H1 (cell line): ENCODE measurements at regions not wholly inside any gene's neighbourhood (a gene's known extent, or its start where the extent isn't known, plus 50 kb on each side); places are given as distances from the start of the nearest gene placed in this dataset.

ENCODE experiments used
- CTCF ChIA-PET: fragments of 300-600 bp; sonication (Branson Sonifier 250); formaldehyde crosslinking; loops from one replicate; lab custom pipeline; 2021; ENCODE audit not compliant: partially characterized antibody; lab: Charles Lee
- POLR2A ChIA-PET: fragments of 300-600 bp; sonication (Branson Sonifier 250); formaldehyde crosslinking; loops from one replicate; lab custom pipeline; 2021; ENCODE audit warnings: inconsistent platforms; ENCODE audit not compliant: partially characterized antibody; lab: Charles Lee
- DNase-seq, 2 experiments: peaks; one replicate each; pipeline versions ENCODE4 v3.0.0 to v3.0.0-alpha.2; 2010 to 2022; ENCODE audit warnings: low spot score in 2 of 2, low read depth in 1 of 2, mixed read lengths in 1 of 2
- FAIRE-seq: peaks from 2 replicates; lab custom pipeline; 2011; peaks lifted over from hg19 to GRCh38; lab: Jason Lieb, UNC
- H2AFZ ChIP-seq: 2 replicates; pipeline ENCODE4 v1.8.1; 2012; ENCODE audit warnings: low read length, inconsistent platforms
- H2AK5ac ChIP-seq: 2 replicates; pipeline ENCODE4 v1.6.1; 2013; ENCODE audit warnings: low read depth, low read length
- H2BK120ac ChIP-seq: replicated peaks from 2 replicates; pipeline ENCODE3; 2013; ENCODE audit warnings: low read depth, low read length, inconsistent platforms
- H2BK12ac ChIP-seq: 2 replicates; pipeline ENCODE4 v1.6.1; 2013; ENCODE audit warnings: low read depth, low read length
- H2BK15ac ChIP-seq: 2 replicates; pipeline ENCODE4 v1.6.1; 2013; ENCODE audit warnings: low read length
- H2BK20ac ChIP-seq: 2 replicates; pipeline ENCODE4 v1.6.1; 2013; ENCODE audit warnings: low read length
- H2BK5ac ChIP-seq: 2 replicates; pipeline ENCODE4 v1.6.1; 2013; ENCODE audit warnings: low read depth, low read length
- H3K14ac ChIP-seq: 2 replicates; pipeline ENCODE4 v1.6.1; 2013; ENCODE audit warnings: inconsistent platforms; ENCODE audit not compliant: insufficient read length
- H3K18ac ChIP-seq: 2 replicates; pipeline ENCODE4 v1.6.1; 2013; ENCODE audit warnings: low read length; ENCODE audit errors: extremely low read depth
- H3K23ac ChIP-seq: 2 replicates; pipeline ENCODE4 v1.6.1; 2013; ENCODE audit warnings: inconsistent platforms; ENCODE audit not compliant: insufficient read length
- H3K23me2 ChIP-seq: 2 replicates; pipeline ENCODE4 v1.6.1; 2013; ENCODE audit warnings: low read depth, low read length
- H3K27ac ChIP-seq: 2 replicates; pipeline ENCODE4 v1.6.1; 2011; ENCODE audit warnings: low read depth, low read length, inconsistent platforms
- H3K27me3 ChIP-seq, 4 experiments: replicated peaks in 1 of 4; 1 replicate in 1 of 4; 2 replicates in 3 of 4; pipeline versions ENCODE4 v1.6.1 to v1.8.1; 2011 to 2013; ENCODE audit warnings: low read length in 3 of 4, mild to moderate bottlenecking in 3 of 4, inconsistent platforms in 2 of 4, mixed read lengths in 2 of 4, moderate library complexity in 1 of 4; ENCODE audit not compliant: control insufficient read depth in 3 of 4, insufficient read depth in 3 of 4; ENCODE audit errors: extremely low read depth in 1 of 4
- H3K36me3 ChIP-seq, 4 experiments: 2 replicates each; pipeline versions ENCODE4 v1.6.1 to v1.8.1; 2011 to 2013; ENCODE audit warnings: mild to moderate bottlenecking in 4 of 4, low read length in 3 of 4, moderate library complexity in 2 of 4, control low read depth in 1 of 4, inconsistent platforms in 1 of 4; ENCODE audit not compliant: insufficient read depth in 4 of 4, control insufficient read depth in 2 of 4
- H3K4ac ChIP-seq: replicated peaks from 2 replicates; pipeline ENCODE3; 2013; ENCODE audit warnings: low read length, low read depth, mixed read lengths, inconsistent platforms; ENCODE audit not compliant: insufficient read length
- H3K4me1 ChIP-seq, 4 experiments: replicated peaks in 1 of 4; 1 replicate in 1 of 4; 2 replicates in 3 of 4; pipeline versions ENCODE4 v1.6.1 to v1.8.1; 2011 to 2013; ENCODE audit warnings: low read length in 3 of 4, inconsistent platforms in 2 of 4, mixed read lengths in 1 of 4; ENCODE audit not compliant: insufficient read depth in 4 of 4, control insufficient read depth in 3 of 4
- H3K4me2 ChIP-seq, 2 experiments: 2 replicates each; pipeline versions ENCODE4 v1.6.1 to v1.8.1; 2011 to 2013; ENCODE audit warnings: low read depth in 2 of 2, low read length in 2 of 2, control low read depth in 1 of 2, inconsistent platforms in 1 of 2, mild to moderate bottlenecking in 1 of 2; ENCODE audit not compliant: insufficient read depth in 1 of 2
- H3K4me3 ChIP-seq, 4 experiments: fragments of 200-600, 300-600 bp in 1 of 4; sonication (generic), shearing (Covaris generic), sonication (Bioruptor Twin) in 1 of 4; 2 replicates each; pipeline versions ENCODE4 v1.5.1 to v1.8.1; 2011 to 2016; ENCODE audit warnings: low read length in 4 of 4, low read depth in 3 of 4, control low read depth in 2 of 4, inconsistent platforms in 2 of 4, mild to moderate bottlenecking in 2 of 4, mixed read lengths in 1 of 4, moderate library complexity in 1 of 4; ENCODE audit not compliant: insufficient read depth in 2 of 4; ENCODE audit errors: extremely low read depth in 1 of 4
- H3K56ac ChIP-seq: replicated peaks from 2 replicates; pipeline ENCODE3; 2013; ENCODE audit warnings: low read depth, mild to moderate bottlenecking, mixed read lengths, low read length, inconsistent platforms; ENCODE audit not compliant: insufficient read length
- H3K79me1 ChIP-seq: 2 replicates; pipeline ENCODE4 v1.6.1; 2013; ENCODE audit warnings: low read depth, low read length, control low read depth
- H3K79me2 ChIP-seq, 2 experiments: 2 replicates each; pipeline versions ENCODE4 v1.6.1 to v1.8.1; 2012 to 2013; ENCODE audit warnings: low read length in 2 of 2, mild to moderate bottlenecking in 2 of 2, inconsistent platforms in 1 of 2; ENCODE audit not compliant: insufficient read depth in 2 of 2, control insufficient read depth in 1 of 2
- H3K9ac ChIP-seq, 4 experiments: replicated peaks in 1 of 4; 1 replicate in 1 of 4; 2 replicates in 3 of 4; pipeline versions ENCODE4 v1.6.1 to v1.8.1; 2011 to 2013; ENCODE audit warnings: low read depth in 3 of 4, low read length in 3 of 4, control low read depth in 2 of 4, mild to moderate bottlenecking in 2 of 4, moderate library complexity in 2 of 4, inconsistent platforms in 1 of 4; ENCODE audit errors: extremely low read depth in 1 of 4
- H3K9me3 ChIP-seq, 2 experiments: 2 replicates each; pipeline versions ENCODE4 v1.6.1 to v1.8.1; 2012 to 2013; ENCODE audit warnings: mild to moderate bottlenecking in 2 of 2, moderate library complexity in 2 of 2, control low read depth in 1 of 2, inconsistent platforms in 1 of 2, low read depth in 1 of 2, low read length in 1 of 2, mixed read lengths in 1 of 2; ENCODE audit not compliant: insufficient read depth in 2 of 2
- H4K20me1 ChIP-seq, 2 experiments: replicated peaks in 1 of 2; 2 replicates each; pipeline versions ENCODE3 to v1.8.1; 2011 to 2013; ENCODE audit warnings: inconsistent platforms in 2 of 2, low read length in 2 of 2, mild to moderate bottlenecking in 1 of 2; ENCODE audit not compliant: insufficient read depth in 2 of 2, control insufficient read depth in 1 of 2
- H4K5ac ChIP-seq: 2 replicates; pipeline ENCODE4 v1.6.1; 2013; ENCODE audit warnings: low read length, low read depth, mixed read lengths, inconsistent platforms; ENCODE audit not compliant: insufficient read length
- H4K8ac ChIP-seq: 2 replicates; pipeline ENCODE4 v1.8.0; 2013; ENCODE audit warnings: mild to moderate bottlenecking, moderate library complexity, low read length, inconsistent platforms; ENCODE audit not compliant: insufficient read depth; ENCODE audit errors: extremely low read depth
- H4K91ac ChIP-seq: replicated peaks from 2 replicates; pipeline ENCODE3; 2013; ENCODE audit warnings: low read length, mixed read lengths, inconsistent platforms; ENCODE audit not compliant: insufficient read length
- ATF3 ChIP-seq: IDR thresholded peaks from 2 replicates; pipeline ENCODE4 v1.6.1; 2011; ENCODE audit warnings: low read depth, mild to moderate bottlenecking, low read length; ENCODE audit not compliant: insufficient read depth
- CBX5 ChIP-seq: fragments of 300-800, 300-1000 bp; sonication (generic); IDR thresholded peaks from 2 replicates; pipeline ENCODE4 v1.7.1; 2016; ENCODE audit warnings: antibody characterized with exemption, low read length, low read depth
- CBX8 ChIP-seq: fragments of 300-800, 300-1000 bp; sonication (generic); IDR thresholded peaks from 2 replicates; pipeline ENCODE4 v1.7.1; 2016; ENCODE audit warnings: low read depth, low read length, borderline replicate concordance
- E2F6 ChIP-seq: IDR thresholded peaks from 2 replicates; pipeline ENCODE4 v1.6.1; 2012; ENCODE audit warnings: inconsistent platforms
- EGR1 ChIP-seq: IDR thresholded peaks from 2 replicates; pipeline ENCODE4 v1.6.1; 2011; ENCODE audit warnings: low read depth, low read length, borderline replicate concordance
- HDAC6 ChIP-seq: IDR thresholded peaks from one replicate; pipeline ENCODE4 v1.7.1; 2012; ENCODE audit warnings: low read depth, mild to moderate bottlenecking, inconsistent platforms, low read length, moderate library complexity
- JUN ChIP-seq: IDR thresholded peaks from 2 replicates; pipeline ENCODE4 v1.6.1; 2011; ENCODE audit warnings: low read depth, mild to moderate bottlenecking, improper control_type of control experiment, low read length
- NANOG ChIP-seq: IDR thresholded peaks from 2 replicates; pipeline ENCODE4 v1.6.1; 2011; ENCODE audit warnings: low read length, low read depth, mild to moderate bottlenecking, inconsistent platforms; ENCODE audit not compliant: insufficient read depth, poor library complexity, severe bottlenecking
- NRF1 ChIP-seq: IDR thresholded peaks from 2 replicates; pipeline ENCODE4 v1.6.1; 2011; ENCODE audit warnings: mild to moderate bottlenecking, low read depth, low read length, improper control_type of control experiment
- POLR2A ChIP-seq, 2 experiments: IDR thresholded peaks; 1 replicate in 1 of 2; 2 replicates in 1 of 2; pipeline ENCODE4 v1.6.1; 2011; ENCODE audit warnings: low read depth in 2 of 2, low read length in 2 of 2, mild to moderate bottlenecking in 2 of 2; ENCODE audit errors: control extremely low read depth in 1 of 2
- RBBP5 ChIP-seq: IDR thresholded peaks from 2 replicates; pipeline ENCODE4 v1.7.1; 2012; ENCODE audit warnings: low read depth, mild to moderate bottlenecking, inconsistent platforms, low read length, moderate library complexity, borderline replicate concordance
- SAP30 ChIP-seq: fragments of 300-600 bp; sonication (generic); IDR thresholded peaks from 2 replicates; pipeline ENCODE4 v1.7.1; 2012; ENCODE audit warnings: low read length, moderate library complexity, mild to moderate bottlenecking, inconsistent platforms; ENCODE audit not compliant: insufficient read depth, insufficient replicate concordance
- SUZ12 ChIP-seq: fragments of 200-600 bp; sonication (generic); IDR thresholded peaks from 2 replicates; pipeline ENCODE4 v1.6.1; 2012; ENCODE audit warnings: mild to moderate bottlenecking, inconsistent platforms, low read length, moderate library complexity, mixed read lengths
- TAF7 ChIP-seq: optimal IDR thresholded peaks from 2 replicates; pipeline ENCODE3; 2011; ENCODE audit warnings: low read depth, mild to moderate bottlenecking, inconsistent platforms, low read length, moderate library complexity, borderline replicate concordance
- WGBS, 2 experiments: shearing (Covaris generic) in 1 of 2; methylation state at CpG; one replicate each; pipeline versions ENCODE4 v1.1.6 to v1.1.7; 2013 to 2015; ENCODE audit warnings: low lambda C conversion rate in 2 of 2, mixed read lengths in 2 of 2, inconsistent platforms in 1 of 2, low coverage in 1 of 2, missing lambda C conversion rate in 1 of 2; ENCODE audit not compliant: insufficient replicate concordance in 2 of 2, insufficient coverage in 1 of 2, insufficient read length in 1 of 2; ENCODE audit errors: extremely low coverage in 1 of 2, missing lambda C conversion rate in 1 of 2; 5-methylcytosine and 5-hydroxymethylcytosine counted together

- H3K9me3 ChIP-seq = peaks cover 3 to 8% of the 10 kb centered on the region in 2 experiments; a peak in 2 of 4 replicates
- H3K27me3 ChIP-seq = no peaks in the 10 kb centered on the region
- no peaks in the 10 kb centered on the region for H4K20me1 ChIP-seq
- H3K27ac ChIP-seq = no peak overlapping the region
- H3K79me1 ChIP-seq = no peaks in the 10 kb centered on the region
- no peak overlapping the region for H2BK12ac ChIP-seq
- no peak overlapping the region for H3K14ac ChIP-seq
- ChIA-PET CTCF (no interaction called here), POLR2A (no interaction called here)
- H3K4me2 ChIP-seq = no peak overlapping the region
- DNase-seq (no peak), FAIRE-seq (no peak)
- H3K4ac ChIP-seq = no peak overlapping the region
- H2AK5ac ChIP-seq = no peak overlapping the region
- H3K4me1 ChIP-seq = no peaks in the 10 kb centered on the region
- H2BK120ac ChIP-seq = no peak overlapping the region
- no peak overlapping the region for H3K23ac ChIP-seq
- H4K8ac ChIP-seq = no peak overlapping the region
- no peak overlapping the region for H4K5ac ChIP-seq
- H2AFZ ChIP-seq = no peak overlapping the region
- no peak overlapping the region for H4K91ac ChIP-seq
- H3K36me3 ChIP-seq = no peaks in the 10 kb centered on the region; a peak in 1 of 8 replicates
- H3K4me3 ChIP-seq = no peak overlapping the region
- H3K9ac ChIP-seq = no peak overlapping the region
- no peak overlapping the region for H3K18ac ChIP-seq
- H3K23me2 ChIP-seq = no peaks in the 10 kb centered on the region
- H3K79me2 ChIP-seq = no peaks in the 10 kb centered on the region
- H3K56ac ChIP-seq = no peak overlapping the region
- no peak overlapping the region for H2BK5ac ChIP-seq
- no peak overlapping the region for H2BK15ac ChIP-seq
- H2BK20ac ChIP-seq = no peak overlapping the region
- WGBS, 2 experiments = 96% methylated on average over 1 of the region's 1 CpG; no CpG with 5 or more reads in 1 of the 2 experiments
- TF ChIP-seq HDAC6 (no peak), RBBP5 (no peak), JUN (no peak), SAP30 (no peak), POLR2A (IDR thresholded peaks at IDR 0.05; ENCODE audit: control extremely low read depth in 1 of 2, low read depth in 2 of 2, low read length in 2 of 2) (no peak), NRF1 (no peak), E2F6 (no peak), EGR1 (no peak), TAF7 (no peak), CBX8 (no peak), NANOG (no peak), CBX5 (no peak), SUZ12 (no peak), ATF3 (no peak)
These were observed 354.3 kb upstream of the AGTR1 start for GRCh38 chr3:148343416-148343815.
